GM21390 (cell line): ENCODE measurements at regions not wholly inside any gene's neighbourhood (a gene's known extent, or its start where the extent isn't known, plus 50 kb on each side); places are given as distances from the start of the nearest gene placed in this dataset.

Source experiments
- ATAC-seq: cut with Tn5 transposase; IDR thresholded peaks from one replicate; pipeline ENCODE4 v1.9.1; 2021; ENCODE audit not compliant: unreplicated experiment

DNA sequence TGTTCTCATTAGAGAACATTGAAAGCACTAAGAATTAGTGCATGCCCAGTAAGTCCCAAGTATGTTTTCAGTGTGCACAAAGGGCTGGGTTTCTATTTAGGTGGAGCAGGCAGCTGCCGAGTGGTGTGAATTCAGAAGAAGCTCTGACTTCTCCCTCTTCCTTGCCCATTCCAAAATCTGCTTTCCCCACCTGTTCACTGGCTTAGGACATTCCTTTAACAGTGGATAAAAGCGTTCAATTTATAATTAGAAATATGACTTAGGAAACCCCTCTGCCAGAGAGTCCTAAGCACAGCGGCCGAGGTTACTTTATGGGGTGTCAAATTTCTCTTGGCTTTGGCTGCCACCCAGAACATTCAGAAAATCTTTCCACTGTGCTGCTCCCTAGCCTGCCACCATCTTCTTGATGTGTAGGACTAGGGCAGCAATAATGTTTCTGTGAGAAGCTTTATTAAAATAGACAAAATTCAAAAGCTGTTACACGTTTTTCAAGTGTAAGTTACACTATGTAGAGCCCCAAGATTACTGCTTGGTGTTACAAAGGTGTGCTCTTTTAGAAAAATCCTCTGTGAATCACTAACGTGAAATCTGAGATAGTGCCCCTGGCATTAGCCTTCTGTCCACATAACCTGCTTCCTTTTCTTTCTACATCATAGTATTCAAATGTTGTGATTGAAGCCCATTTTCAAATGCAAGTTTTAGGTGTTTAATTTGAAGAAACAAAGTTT, 191.6 kb upstream of the ANKRD50 start:
- no peak for ATAC-seq

DNA sequence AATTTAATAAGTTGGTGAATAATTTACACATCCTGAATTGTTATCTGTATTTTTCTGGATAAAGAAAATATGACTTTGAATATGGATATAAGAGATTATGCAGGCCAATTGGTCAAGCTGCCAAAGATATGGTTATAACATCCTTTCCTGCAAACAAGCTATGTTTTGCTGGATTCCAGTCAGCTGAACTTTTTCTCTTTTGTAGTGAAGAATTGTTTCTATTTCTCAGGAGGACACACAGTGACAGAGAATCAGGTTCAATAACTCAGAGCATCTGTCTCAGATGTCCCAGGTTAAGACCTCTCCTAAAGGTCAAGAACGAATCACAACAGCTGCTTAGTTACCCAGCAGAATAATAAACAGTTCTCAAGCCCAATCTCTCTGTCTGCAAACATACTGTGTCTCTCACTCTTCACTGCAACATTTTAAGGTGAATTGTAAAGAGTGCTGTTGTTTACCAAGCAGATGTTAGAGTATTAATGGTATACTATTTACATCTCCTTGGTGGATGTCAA, 189.5 kb upstream of the ANKRD50 start:
- ATAC-seq, result no peak

DNA sequence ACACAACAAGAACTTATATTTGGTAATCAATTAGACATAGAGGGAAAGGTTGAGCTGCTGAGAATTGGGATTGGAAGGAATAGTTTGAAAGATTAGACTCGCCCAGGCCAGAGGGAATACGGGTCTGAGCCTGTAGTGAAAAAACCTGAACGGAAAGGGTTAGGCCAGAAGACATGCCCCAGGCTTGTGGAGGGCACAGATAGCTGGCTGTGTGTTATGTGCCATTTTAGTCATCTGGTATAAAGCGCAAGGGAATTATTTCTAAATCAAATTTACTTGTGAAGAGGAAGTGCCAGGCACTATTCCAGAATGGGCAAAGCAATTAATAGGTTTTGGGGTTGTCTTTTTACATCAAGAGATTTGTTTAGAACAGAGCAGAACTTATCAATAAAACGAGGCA, 187.5 kb upstream of the ANKRD50 start:
- no peak for ATAC-seq

DNA sequence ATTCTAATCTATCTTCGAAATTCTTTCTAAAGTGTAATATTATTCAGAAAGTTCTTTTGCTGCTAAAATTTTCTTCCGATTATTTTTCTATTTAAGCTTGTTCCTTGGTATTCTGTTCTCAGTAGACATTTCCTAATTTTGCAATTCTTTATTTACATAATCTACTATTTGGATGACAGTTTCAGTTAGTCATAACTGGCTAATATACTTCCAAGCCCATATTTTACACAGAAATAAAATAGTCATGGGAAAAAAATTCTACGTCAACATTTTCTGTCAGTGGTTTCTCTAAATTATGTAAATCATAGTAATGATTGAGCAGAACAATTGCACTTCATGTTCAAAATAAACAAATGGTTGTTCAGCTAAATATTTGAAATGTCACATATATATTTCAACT, 178.0 kb upstream of the ANKRD50 start:
- ATAC-seq, result no peak

DNA sequence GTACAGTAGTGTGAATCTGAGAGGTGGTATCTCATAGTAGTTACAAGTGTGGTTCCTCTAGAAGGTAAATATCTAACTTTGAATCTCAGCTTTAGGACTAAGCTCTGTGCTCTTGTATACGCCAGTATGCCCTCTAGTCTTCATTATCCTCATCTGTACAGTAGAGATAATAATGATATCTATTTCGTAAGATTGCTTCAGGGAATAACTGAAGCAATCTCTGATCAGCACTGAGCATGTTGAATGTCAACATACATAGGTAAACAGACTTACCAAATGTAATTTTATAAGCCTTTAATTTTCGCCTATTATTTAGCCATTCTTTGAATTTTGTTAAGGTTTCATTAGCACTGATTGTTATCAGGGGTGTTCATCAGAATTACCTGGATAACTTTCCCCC, 175.2 kb upstream of the ANKRD50 start:
- no peak for ATAC-seq

DNA sequence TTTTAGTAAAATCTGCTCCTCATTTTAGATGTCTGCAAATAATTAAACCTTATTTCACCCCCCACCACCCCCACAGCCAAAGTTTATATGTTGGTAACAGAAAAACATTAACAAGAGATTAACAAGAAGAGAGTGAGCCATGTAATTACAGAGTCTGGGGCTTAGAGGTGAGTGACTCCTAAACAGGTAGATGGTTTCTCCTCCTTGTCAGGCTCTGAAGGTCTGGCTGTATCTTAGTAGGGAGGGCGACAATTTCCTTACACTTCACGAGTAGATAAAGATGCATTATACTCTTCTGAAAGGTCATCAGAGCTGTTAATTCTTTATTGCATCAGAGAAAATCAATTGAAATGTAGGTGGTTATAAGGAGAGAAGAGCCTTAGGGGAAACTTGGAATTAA, 171.8 kb upstream of the ANKRD50 start:
- no peak for ATAC-seq

DNA sequence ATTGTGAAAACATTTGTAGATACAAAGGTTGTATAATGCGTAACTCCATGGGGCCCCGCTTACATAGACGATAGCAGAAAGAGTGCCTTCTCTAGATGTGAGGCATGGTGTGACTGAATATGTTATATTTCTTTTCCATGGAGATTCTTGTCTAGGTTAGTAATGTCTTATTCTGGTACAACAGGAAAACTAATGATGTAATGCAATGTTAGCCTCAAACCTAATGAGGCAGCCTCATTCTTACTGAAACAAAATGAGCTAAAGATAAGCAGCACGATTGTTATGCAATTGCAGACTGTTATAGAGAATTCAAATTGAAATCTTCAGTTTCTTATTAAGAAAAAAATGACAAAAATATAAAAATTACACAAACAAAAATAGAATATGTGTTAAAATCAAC, 171.1 kb upstream of the ANKRD50 start:
- no peak for ATAC-seq

DNA sequence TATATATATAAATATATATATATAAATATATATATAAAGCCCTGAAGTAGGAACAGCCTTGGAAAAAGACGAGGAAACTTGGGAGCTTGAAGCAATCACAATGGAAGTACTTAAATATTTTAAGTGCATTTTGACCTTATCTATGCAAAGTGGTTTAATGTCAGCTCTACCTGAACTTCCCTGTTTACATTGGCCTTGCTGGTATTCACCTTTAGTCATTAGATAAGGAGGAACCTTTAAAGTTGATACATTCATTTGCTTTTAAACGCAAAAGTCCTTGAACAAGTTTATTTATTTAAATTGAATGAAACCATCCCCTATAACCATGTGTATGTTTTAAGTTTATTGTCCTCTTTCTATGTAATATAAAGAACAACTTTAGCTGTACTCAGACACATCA, 166.7 kb upstream of the ANKRD50 start:
- ATAC-seq, result no peak

DNA sequence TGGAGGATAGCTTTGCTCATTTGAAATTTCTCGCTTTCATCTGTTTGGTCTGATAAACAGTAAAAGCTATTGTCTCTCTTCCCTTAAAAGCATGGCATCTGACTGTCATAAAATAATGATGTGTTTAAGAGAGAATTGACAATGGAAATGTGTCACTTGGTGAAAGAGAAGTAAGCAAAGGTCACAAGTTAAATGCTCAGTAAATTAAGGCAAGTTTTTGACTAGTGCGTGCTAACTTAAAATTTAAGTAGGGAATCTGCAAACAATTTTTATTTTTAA, 161.6 kb upstream of the ANKRD50 start:
- ATAC-seq, result no peak

DNA sequence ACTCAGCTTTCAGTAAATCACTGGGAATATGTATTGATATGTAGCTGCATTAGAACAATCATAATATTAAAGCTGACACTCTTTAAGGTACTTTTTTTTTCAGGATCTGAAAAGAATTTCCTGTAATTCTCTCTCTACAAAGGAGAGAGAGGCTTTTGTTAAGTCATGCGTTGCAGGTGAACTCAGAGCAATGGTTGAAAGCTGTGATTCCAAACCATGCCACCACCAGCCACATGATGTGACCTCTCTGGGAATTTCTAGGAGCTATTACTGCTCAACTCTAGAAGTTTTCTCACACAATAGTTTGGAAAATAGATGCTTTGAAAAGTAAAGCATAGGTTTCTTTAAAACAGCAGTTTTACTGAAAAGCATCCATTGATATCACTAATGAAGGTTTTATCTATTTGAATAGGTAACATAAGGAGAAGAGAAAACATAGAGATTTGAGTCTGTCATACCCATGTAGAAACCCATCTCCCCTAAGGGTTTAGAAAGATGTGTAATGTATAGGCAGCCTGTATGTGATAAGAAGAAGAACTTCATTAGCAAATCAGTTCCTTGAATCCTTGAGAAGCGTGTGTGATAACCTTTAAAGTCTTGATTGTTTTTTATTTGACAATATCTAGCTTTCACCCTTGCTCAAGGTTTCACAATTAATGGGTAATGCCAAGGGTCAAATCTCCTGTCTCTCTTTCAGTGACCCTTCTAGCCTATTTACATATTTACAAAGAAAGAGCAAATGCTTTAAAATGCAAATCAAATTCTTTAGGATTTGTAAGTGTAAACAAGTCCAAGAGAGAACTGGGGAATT, 161.0 kb upstream of the ANKRD50 start:
- ATAC-seq, result no peak

DNA sequence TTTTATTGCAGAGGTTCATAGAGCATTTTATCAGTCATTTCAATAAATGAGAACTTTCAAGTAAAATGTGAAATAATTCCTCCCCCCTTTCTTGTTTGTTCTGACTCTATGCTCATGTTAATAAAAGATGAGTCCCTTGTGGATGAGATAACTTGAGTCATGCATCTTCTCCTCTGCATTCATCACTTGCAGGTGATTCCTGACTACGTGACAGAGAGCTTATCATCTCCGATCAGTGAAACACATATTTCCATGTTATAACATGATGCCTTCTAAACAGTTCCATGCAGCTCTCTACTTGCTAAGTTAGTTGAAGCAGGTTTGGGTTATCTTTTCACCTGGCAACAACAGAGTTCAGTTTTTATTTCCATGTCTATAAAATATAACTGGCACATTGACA, 160.1 kb upstream of the ANKRD50 start:
- no peak for ATAC-seq

DNA sequence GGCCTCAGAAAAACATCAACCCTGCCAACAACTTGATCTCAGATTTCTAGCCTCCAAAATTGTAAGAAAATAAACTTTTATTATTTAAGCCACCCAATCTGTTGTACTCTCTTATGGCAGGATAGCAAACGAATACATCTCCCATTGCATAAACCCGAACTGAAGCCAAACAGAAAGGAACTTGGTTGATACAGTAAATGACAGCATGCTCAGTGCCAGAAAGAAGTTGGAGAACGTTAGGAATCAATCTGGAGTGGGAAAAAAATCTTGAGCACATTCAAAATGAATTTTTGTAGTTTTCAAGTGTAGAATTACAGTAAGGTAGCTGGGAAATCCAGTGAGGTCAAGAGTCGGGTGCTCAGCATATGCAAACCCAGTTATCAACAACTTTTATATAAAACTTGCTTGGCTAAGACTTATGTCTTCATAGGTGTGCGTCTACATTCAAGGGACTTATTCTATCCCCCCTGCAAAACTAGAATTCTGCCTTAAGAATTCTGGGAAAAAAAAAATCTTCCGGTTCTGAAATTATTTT, 157.5 kb upstream of the ANKRD50 start:
- no peak for ATAC-seq

DNA sequence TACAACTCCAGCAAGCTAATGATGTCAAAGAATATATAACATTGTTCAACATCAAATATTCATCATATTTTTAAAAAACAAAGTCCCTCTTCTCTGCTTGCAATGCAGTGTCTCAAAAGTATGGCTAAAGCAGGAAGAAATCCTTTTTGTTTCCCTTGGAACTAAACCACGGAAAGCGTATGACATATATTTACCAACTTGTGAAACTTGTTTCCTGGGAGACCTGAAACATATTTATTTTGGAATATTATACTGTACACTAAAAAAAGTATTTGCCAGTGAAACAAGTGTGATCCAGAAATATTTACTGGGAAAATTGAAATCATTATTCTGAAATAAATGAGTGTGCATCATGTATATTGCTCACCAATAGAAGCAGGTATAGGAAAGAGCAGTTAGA, 156.0 kb upstream of the ANKRD50 start:
- ATAC-seq, result no peak

DNA sequence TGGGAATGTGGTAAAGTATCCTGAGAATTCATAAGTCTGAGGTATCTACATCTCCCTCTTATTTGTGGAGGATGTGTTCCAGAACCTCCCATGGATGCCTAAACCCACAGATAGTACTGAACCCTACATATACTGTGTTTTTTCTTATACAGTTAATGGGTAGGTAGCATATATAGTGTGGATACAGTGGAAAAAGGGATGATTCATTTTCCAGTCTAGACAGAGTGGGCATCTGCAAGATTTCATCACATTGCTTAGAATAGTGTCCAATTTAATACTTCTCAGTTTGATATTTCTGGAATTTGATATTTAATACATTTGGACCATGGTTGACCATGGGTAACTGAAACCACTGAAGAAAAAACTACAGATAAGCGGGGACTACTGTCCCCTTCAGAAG, 155.0 kb upstream of the ANKRD50 start:
- no peak for ATAC-seq

DNA sequence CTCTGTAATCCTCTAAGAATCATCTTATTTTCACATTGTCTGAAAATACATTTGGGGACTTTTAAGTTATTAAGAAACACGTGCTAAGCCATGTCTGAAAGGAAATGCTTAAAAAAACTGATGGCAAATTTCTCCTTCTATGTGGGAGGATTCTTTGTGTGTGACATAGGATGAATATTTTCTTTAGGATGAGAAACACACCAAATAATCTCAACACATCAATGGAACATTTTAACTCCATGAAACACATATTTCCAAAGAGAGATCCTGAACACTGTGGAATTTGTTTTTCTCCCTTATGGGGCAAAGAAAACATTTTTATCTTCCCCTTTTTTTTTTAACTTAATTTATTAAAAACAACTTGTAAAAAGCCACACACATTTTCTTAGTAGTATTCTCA, 153.8 kb upstream of the ANKRD50 start:
- no peak for ATAC-seq

DNA sequence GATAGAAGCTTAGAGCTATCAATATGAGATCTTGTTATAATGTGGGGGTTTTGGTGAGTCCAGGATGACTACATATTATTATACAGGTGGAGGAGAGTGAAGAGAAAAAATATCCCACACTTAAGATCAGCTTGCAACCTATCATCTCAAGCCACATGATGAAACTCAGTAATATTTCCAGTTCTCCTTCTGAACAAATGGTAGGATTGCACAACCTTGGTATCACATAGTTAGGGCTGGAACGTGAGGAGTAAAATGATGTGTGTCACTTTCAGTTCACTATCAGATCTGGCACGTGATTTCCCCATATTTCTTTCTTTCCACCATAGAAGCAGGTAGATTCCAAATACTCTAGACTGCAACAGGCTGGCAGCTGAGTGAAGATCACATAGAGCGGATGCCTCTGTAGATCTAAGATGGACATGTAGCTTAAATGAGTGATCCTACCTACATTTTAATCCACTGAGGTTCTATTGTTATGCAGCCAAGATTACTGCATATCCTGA, 150.6 kb upstream of the ANKRD50 start:
- ATAC-seq, result no peak

DNA sequence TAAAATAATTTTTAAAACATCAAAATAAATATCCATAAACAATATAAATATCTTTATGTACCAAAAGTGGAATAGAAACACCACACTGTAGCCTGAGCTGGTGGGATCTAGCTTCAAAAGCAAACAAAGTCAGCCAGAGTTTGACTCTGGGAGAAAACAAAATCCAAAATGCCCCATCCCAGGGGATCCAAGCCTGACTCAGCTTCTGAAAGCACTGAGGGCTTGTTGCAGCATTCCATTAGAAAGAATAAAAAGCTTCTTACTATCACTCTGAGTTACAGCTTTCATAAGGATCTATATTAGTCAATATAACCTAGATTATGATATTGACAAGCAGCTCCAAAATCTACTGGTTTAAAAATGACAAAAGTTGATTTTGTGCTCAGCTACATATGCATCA, 149.7 kb upstream of the ANKRD50 start:
- no peak for ATAC-seq

DNA sequence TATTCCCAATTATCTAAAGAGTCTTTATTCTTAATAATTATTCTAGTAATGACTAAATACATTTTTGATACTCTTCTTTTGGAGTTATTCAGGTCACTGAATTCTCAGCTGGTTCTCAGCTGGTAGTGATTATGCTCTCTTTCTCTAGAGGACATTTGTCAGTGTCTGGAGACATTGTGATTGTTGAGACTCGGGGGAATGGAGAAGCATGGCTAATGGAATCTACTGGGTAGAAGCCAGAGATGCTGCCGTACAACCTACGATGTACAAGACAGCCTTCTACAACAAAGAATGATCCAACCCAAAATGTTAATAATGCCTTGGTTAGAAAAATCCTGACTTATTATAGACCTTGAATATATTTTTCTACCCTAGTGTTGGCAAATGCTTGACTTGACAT, 149.2 kb upstream of the ANKRD50 start:
- no peak for ATAC-seq

DNA sequence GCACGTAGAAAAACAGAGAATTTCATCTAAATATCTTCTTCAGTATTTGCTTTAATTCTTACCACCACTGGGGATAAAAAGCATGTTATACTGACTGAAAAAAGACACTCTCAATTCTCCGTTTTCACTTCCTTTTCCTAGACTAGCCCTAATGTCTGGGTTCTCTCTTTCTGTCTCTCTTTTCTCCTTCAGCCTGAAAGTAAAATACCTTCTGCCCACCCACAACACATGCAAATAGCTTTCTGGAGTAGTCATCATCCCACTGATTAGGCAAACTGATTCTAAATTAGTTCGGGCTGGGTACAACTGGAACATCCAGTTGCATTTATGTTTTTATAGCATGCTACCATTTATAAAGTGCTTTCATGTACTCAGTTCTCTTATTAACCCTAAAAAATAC, 142.4 kb upstream of the ANKRD50 start:
- ATAC-seq, result peak; percentile 94

DNA sequence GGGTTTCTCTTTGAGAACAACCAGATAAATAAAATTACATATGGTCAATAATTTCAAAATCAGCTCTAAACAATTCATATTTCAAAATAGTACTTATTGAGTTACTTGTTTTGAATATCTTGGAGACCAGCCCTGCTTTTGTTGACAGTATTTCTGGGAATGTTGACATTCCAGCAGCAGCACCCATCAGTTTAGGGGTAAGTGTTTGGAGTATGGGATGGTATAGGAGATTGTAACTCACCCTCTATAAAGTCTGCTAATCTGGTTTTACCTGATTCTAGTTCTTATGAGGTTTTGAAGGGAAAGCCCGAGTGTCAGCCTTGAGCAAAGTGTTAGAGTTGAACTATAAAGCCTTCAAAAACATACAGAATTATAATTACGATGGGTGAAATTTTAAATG, 139.2 kb upstream of the ANKRD50 start:
- no peak for ATAC-seq

DNA sequence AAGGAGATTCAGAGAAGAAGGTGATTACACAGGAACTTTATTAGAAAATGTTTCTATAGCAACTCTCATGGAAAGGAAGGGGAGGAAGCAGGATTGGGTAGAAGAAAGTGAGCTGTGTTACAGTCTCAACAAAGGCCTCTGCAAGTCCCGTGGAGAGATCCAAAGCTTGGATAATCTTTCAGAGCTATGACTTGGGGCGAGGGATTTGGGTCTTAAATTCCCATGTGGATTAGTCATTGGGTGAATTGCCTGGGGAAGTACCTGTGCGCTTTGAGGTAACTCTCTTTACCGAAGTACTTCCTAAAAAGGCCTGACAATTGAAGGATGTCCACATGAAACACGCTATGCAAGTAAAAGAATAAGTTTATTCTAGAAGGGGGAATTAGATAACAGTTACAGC, 133.8 kb upstream of the ANKRD50 start:
- no peak for ATAC-seq

DNA sequence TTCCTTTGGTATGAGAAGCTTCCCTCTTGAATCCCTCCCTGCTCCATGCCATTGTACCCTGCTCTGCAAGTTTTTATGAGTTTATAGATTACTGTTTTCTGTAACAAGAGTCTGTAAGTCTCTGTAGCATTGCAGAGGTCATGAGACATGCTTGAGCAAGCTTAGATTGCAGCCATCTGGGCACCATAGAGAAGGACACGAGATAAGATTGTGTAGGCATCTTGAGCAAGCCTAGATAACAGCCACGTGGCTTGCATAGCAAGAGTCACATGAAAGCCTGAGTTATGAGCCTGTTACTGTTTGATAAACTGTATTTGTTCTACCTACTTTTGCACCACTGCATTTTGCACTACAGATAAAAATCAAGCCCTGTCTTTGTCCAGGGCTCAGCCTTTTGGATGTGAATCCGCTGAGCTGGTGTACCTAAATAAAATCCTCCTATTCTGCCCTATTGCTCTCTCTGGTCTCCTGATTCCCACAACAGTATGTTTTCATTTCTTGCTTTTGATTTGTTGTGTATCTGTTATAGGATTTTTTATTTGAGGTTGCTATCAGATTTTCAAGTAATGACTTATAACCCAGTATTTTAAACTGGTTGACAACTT, 127.4 kb upstream of the ANKRD50 start:
- no peak for ATAC-seq
